ENCODE measurements at regions not wholly inside any gene's neighbourhood (a gene's known extent, or its start where the extent isn't known, plus 50 kb on each side); places are given as distances from the start of the nearest gene placed in this dataset.

DNA sequence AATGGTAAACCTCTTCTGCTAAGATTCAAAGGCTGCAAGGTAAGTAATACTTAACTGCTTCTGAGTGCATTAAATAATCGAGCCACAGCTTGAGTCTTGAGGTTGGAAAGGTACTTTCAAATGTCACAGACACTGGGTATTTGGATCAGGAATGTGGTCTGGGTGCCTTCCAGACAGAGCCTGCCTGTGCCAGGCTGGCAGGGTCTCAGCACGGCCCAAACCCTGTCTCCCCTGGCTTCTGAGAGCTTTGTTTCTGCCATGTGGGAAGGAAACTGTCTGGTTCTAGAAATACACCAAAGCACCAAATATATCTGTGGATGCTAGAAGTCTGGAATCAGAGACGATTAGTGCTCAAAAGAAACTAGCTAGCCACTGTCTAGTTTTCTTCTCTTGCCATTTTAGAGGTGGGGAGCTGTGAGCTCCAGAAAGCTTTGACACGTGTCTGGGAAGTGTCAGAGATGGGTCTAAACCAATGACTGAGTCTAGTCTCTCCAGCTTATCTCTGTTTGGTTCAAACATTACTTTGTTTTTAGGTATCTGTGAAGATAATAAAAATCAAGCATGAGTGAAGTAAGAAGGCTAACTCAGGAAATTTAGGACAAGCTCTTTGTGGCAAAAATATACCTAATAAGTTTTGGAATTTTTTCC, 162.8 kb downstream of the CYP26A1 start:
- Histone ChIP-seq H3K4me3 (ENCODE audit: low read depth, low read length) (no peak overlapping the region), H3K4me1 (ENCODE audit: control insufficient read depth, insufficient read depth, low read length) (no peaks in the 10 kb centered on the region), H3K36me3 (ENCODE audit: control insufficient read depth in 2 of 2, insufficient read depth in 1 of 2, low read length in 2 of 2) (no peaks in the 10 kb centered on the region), H3K27ac (ENCODE audit: extremely low read depth, low read depth, low read length) (no peak overlapping the region), H3K9me3 (ENCODE audit: control insufficient read depth, insufficient read depth, low read depth, low read length) (no peaks in the 10 kb centered on the region)
- POLR2A ChIA-PET: no interaction called here
- TF ChIP-seq ZNF704 (tag by site-specific recombination; IDR thresholded peaks at IDR 0.05): no peak
- no peak for TF ChIP-seq PATZ1 (tag by site-specific recombination; IDR thresholded peaks at IDR 0.05)
- CTCF ChIA-PET: interaction anchor here (0.6 kb wide), 1 partner anchor 8 kb away, joined by 3 read pairs; no protein-coding TSS in a partner anchor

- ChIA-PET POLR2A (no interaction called here), CTCF (interaction anchor here (0.6 kb wide), 1 partner anchor 11 kb away, joined by 4 read pairs; no protein-coding TSS in a partner anchor)
- H3K4me3 ChIP-seq (ENCODE audit: low read depth, low read length): no peak overlapping the region
- H3K9me3 ChIP-seq (ENCODE audit: control insufficient read depth, insufficient read depth, low read depth, low read length): no peaks in the 10 kb centered on the region
- TF ChIP-seq ZNF624 (tag by site-specific recombination; IDR thresholded peaks at IDR 0.05): no peak
- no peaks in the 10 kb centered on the region for H3K36me3 ChIP-seq (ENCODE audit: control insufficient read depth in 2 of 2, insufficient read depth in 1 of 2, low read length in 2 of 2)
- no peaks in the 10 kb centered on the region for H3K4me1 ChIP-seq (ENCODE audit: control insufficient read depth, insufficient read depth, low read length)
- no peak overlapping the region for H3K27ac ChIP-seq (ENCODE audit: extremely low read depth, low read depth, low read length)
These were observed 171.5 kb downstream of the CYP26A1 start for GRCh38 chr10:93245147-93245546.

DNA sequence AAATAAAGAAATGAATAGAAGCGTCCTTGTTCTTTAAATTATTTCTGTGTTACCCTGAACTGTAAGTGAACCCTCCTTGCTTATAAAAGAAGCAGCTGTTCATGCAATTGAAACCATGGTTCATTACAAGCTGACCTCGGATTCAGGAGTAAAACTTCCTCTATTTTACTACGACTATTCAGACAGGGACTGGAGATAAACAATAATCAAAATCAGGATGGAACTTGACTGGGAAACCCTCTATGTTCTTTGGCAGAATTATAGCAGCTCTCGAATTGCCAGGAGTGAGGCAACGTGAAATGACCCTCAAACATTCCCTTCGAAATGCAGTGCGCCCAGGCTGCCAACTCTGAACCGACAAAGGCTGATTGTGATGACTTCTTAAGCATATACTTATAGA, 172.1 kb downstream of the CYP26A1 start:
- H3K4me3 ChIP-seq (ENCODE audit: low read depth, low read length): no peak overlapping the region
- no peaks in the 10 kb centered on the region for H3K36me3 ChIP-seq (ENCODE audit: control insufficient read depth in 2 of 2, insufficient read depth in 1 of 2, low read length in 2 of 2)
- no peak for TF ChIP-seq ZNF624 (tag by site-specific recombination; IDR thresholded peaks at IDR 0.05)
- H3K27ac ChIP-seq (ENCODE audit: extremely low read depth, low read depth, low read length): no peak overlapping the region
- POLR2A ChIA-PET: no interaction called here
- CTCF ChIA-PET: interaction anchor here (0.6 kb wide), 1 partner anchor 11 kb away, joined by 4 read pairs; no protein-coding TSS in a partner anchor
- H3K4me1 ChIP-seq (ENCODE audit: control insufficient read depth, insufficient read depth, low read length): no peaks in the 10 kb centered on the region
- no peaks in the 10 kb centered on the region for H3K9me3 ChIP-seq (ENCODE audit: control insufficient read depth, insufficient read depth, low read depth, low read length)

GRCh38 chr10:93248583-93249227, 175.0 kb downstream of the CYP26A1 start:
- H3K4me3 ChIP-seq (ENCODE audit: low read depth, low read length): no peak overlapping the region
- no peak overlapping the region for H3K27ac ChIP-seq (ENCODE audit: extremely low read depth, low read depth, low read length)
- no peaks in the 10 kb centered on the region for H3K36me3 ChIP-seq (ENCODE audit: control insufficient read depth in 2 of 2, insufficient read depth in 1 of 2, low read length in 2 of 2)
- POLR2A ChIA-PET: no interaction called here
- H3K4me1 ChIP-seq (ENCODE audit: control insufficient read depth, insufficient read depth, low read length): no peaks in the 10 kb centered on the region
- CTCF ChIA-PET: no interaction called here
- TF ChIP-seq, protein P1, sequence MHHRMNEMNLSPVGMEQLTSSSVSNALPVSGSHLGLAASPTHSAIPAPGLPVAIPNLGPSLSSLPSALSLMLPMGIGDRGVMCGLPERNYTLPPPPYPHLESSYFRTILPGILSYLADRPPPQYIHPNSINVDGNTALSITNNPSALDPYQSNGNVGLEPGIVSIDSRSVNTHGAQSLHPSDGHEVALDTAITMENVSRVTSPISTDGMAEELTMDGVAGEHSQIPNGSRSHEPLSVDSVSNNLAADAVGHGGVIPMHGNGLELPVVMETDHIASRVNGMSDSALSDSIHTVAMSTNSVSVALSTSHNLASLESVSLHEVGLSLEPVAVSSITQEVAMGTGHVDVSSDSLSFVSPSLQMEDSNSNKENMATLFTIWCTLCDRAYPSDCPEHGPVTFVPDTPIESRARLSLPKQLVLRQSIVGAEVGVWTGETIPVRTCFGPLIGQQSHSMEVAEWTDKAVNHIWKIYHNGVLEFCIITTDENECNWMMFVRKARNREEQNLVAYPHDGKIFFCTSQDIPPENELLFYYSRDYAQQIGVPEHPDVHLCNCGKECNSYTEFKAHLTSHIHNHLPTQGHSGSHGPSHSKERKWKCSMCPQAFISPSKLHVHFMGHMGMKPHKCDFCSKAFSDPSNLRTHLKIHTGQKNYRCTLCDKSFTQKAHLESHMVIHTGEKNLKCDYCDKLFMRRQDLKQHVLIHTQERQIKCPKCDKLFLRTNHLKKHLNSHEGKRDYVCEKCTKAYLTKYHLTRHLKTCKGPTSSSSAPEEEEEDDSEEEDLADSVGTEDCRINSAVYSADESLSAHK (tag by site-specific recombination; IDR thresholded peaks at IDR 0.05): no peak
- TF ChIP-seq ZNF146 (tag by site-specific recombination; IDR thresholded peaks at IDR 0.05) (no peak), GFI1B (tag by site-specific recombination; IDR thresholded peaks at IDR 0.05) (no peak), ZXDB (tag by site-specific recombination; IDR thresholded peaks at IDR 0.05) (no peak)
- no peaks in the 10 kb centered on the region for H3K9me3 ChIP-seq (ENCODE audit: control insufficient read depth, insufficient read depth, low read depth, low read length)
